Left ventricle myocardium inferior (tissue), 1 donor: ENCODE measurements at regions not wholly inside any gene's neighbourhood (a gene's known extent, or its start where the extent isn't known, plus 50 kb on each side); places are given as distances from the start of the nearest gene placed in this dataset.

Source experiments
- DNase-seq: peaks from one replicate; pipeline ENCODE4 v3.0.0-alpha.2; 2020
- H3K27ac ChIP-seq: fragments of 200-600 bp; replicated peaks from 2 replicates; pipeline ENCODE4 v1.8.0; 2021
- H3K27me3 ChIP-seq: fragments of 200-600 bp; 2 replicates; pipeline ENCODE4 v1.8.0; 2021; ENCODE audit warnings: low read depth
- H3K36me3 ChIP-seq: fragments of 200-600 bp; 2 replicates; pipeline ENCODE4 v1.8.0; 2021
- H3K4me1 ChIP-seq: fragments of 200-600 bp; 2 replicates; pipeline ENCODE4 v1.8.0; 2021
- H3K4me3 ChIP-seq: fragments of 200-600 bp; 2 replicates; pipeline ENCODE4 v1.8.0; 2021; ENCODE audit warnings: mild to moderate bottlenecking, moderate library complexity
- H3K9me3 ChIP-seq: fragments of 200-600 bp; replicated peaks from 2 replicates; pipeline ENCODE4 v1.8.0; 2021
- CTCF ChIP-seq: fragments of 200-600 bp; IDR thresholded peaks from 2 replicates; pipeline ENCODE4 v1.8.0; 2021; ENCODE audit warnings: antibody characterized with exemption, mild to moderate bottlenecking, borderline replicate concordance
- intact Hi-C: fragments of 100-400 bp; cut with micrococcal nuclease; formaldehyde crosslinking; loops from one replicate; pipeline ENCODE4 v1.11.0; 2022
- donor health status: DM: no; HTN: yes; CAD: no; lungs with severe emphysema.

DNA sequence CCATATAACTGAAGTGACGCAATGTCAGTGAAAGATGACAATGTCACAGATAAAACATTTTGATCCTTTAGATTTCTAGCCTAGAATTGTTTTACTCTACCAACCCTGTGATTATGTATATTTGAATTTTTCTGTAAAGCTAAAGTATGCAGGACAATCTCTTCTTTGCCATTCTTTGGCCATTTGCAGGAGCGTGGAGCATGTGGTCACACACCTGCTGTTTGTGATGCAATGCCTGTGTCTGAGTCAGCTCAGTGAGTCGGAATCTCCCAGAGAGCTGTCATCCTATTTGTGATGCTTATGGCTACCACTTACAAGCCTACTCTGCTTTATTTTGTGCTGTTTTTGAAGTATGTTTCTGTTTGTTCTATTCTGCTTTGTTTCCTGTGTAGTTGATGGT lies 214.5 kb downstream of the NAF1 start:
- no peak overlapping the region for H3K4me3 ChIP-seq
- no peak overlapping the region for H3K27ac ChIP-seq
- intact Hi-C loops, result no loop called here
- no peaks in the 10 kb centered on the region for H3K9me3 ChIP-seq
- H3K27me3 ChIP-seq, result no peaks in the 10 kb centered on the region
- DNase-seq, result no peak
- no peaks in the 10 kb centered on the region for H3K4me1 ChIP-seq
- TF ChIP-seq CTCF, result no peak
- no peaks in the 10 kb centered on the region for H3K36me3 ChIP-seq

GRCh38 chr4:162945713-162946112 lies 221.0 kb downstream of the NAF1 start:
- Histone ChIP-seq H3K4me1 (no peaks in the 10 kb centered on the region), H3K27ac (no peak overlapping the region), H3K27me3 (no peaks in the 10 kb centered on the region), H3K4me3 (no peak overlapping the region), H3K9me3 (no peaks in the 10 kb centered on the region), H3K36me3 (no peaks in the 10 kb centered on the region)
- DNase-seq, result no peak
- no peak for TF ChIP-seq CTCF
- intact Hi-C loops, result no loop called here

DNA sequence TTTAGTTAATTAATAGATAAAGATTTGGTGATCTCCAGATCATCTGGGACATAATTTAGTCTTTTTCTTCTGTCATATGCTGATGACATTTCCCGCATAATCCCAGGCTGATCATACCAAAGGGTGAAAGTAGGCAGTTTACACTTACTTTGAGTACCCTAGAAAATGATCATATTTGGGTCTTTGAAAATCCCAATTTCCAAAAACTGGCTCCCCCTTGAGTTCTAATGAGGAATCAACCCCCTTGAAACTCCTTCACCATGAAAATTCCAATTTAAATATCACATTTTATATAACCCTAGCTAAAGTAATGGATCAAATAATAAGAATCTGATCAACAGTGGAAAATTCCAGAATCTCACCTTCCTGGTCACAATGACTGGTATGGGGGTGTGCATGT lies 223.4 kb downstream of the NAF1 start:
- H3K4me3 ChIP-seq, result no peak overlapping the region
- H3K27ac ChIP-seq, result no peak overlapping the region
- no peak for DNase-seq
- no peaks in the 10 kb centered on the region for H3K4me1 ChIP-seq
- no peak for TF ChIP-seq CTCF
- no peaks in the 10 kb centered on the region for H3K27me3 ChIP-seq
- H3K9me3 ChIP-seq, result no peaks in the 10 kb centered on the region
- H3K36me3 ChIP-seq, result no peaks in the 10 kb centered on the region
- intact Hi-C loops, result no loop called here

- Histone ChIP-seq H3K4me3 (no peak overlapping the region), H3K27me3 (no peaks in the 10 kb centered on the region), H3K27ac (no peak overlapping the region), H3K9me3 (no peaks in the 10 kb centered on the region), H3K4me1 (no peaks in the 10 kb centered on the region), H3K36me3 (no peaks in the 10 kb centered on the region)
- intact Hi-C loops, result no loop called here
- DNase-seq, result no peak
- no peak for TF ChIP-seq CTCF
Measured at GRCh38 chr4:162938738-162939485, 227.8 kb downstream of the NAF1 start.

- no peak overlapping the region for H3K4me3 ChIP-seq
- H3K27ac ChIP-seq, result no peak overlapping the region
- no peaks in the 10 kb centered on the region for H3K9me3 ChIP-seq
- no peaks in the 10 kb centered on the region for H3K36me3 ChIP-seq
- DNase-seq, result no peak
- intact Hi-C loops, result no loop called here
- H3K4me1 ChIP-seq, result no peaks in the 10 kb centered on the region
- TF ChIP-seq CTCF, result no peak
- no peaks in the 10 kb centered on the region for H3K27me3 ChIP-seq
Measured at GRCh38 chr4:162935214-162935613, 231.5 kb downstream of the NAF1 start.
